HepG2 (cell line): ENCODE measurements at regions not wholly inside any gene's neighbourhood (a gene's known extent, or its start where the extent isn't known, plus 50 kb on each side); places are given as distances from the start of the nearest gene placed in this dataset.

Experiments
- HDAC1 ChIP-seq: sonication (generic); formaldehyde crosslinking; IDR thresholded peaks from 2 replicates; pipeline ENCODE4 v1.5.1; 2020; ENCODE audit warnings: mild to moderate bottlenecking, missing genetic modification reagents
- HNF1A ChIP-seq, 2 experiments: sonication (generic) in 1 of 2; formaldehyde crosslinking in 1 of 2; IDR thresholded peaks; 2 replicates each; pipeline versions ENCODE4 v1.4.0 to v1.6.1; 2016 to 2020; ENCODE audit warnings: borderline replicate concordance in 1 of 2, low read depth in 1 of 2, mild to moderate bottlenecking in 1 of 2, missing genetic modification reagents in 1 of 2
- RXRB ChIP-seq: IDR thresholded peaks from 2 replicates; pipeline ENCODE4 v1.6.1; 2016; ENCODE audit warnings: borderline replicate concordance, missing genetic modification reagents, missing compliant biosample characterization
- SALL1 ChIP-seq: sonication (generic); formaldehyde crosslinking; IDR thresholded peaks from 2 replicates; pipeline ENCODE4 v1.8.0; 2022; ENCODE audit warnings: mild to moderate bottlenecking, missing genetic modification reagents
- TF ChIP-seq, protein P1 (sequence below): sonication (generic); formaldehyde crosslinking; IDR thresholded peaks from 2 replicates; pipeline ENCODE4 v1.5.1; 2020; ENCODE audit warnings: mild to moderate bottlenecking, missing genetic modification reagents, moderate library complexity
- TF ChIP-seq, protein P2 (sequence below): sonication (generic); formaldehyde crosslinking; IDR thresholded peaks from 2 replicates; pipeline ENCODE4 v1.4.0; 2020; ENCODE audit warnings: mild to moderate bottlenecking, missing genetic modification reagents, borderline replicate concordance

GRCh38 chr9:105065098-105066088 lies 137.4 kb upstream of the ABCA1 start (continued):
- peak; percentile 81 for TF ChIP-seq RXRB (CRISPR knock-in tag)
- TF ChIP-seq, protein P1, sequence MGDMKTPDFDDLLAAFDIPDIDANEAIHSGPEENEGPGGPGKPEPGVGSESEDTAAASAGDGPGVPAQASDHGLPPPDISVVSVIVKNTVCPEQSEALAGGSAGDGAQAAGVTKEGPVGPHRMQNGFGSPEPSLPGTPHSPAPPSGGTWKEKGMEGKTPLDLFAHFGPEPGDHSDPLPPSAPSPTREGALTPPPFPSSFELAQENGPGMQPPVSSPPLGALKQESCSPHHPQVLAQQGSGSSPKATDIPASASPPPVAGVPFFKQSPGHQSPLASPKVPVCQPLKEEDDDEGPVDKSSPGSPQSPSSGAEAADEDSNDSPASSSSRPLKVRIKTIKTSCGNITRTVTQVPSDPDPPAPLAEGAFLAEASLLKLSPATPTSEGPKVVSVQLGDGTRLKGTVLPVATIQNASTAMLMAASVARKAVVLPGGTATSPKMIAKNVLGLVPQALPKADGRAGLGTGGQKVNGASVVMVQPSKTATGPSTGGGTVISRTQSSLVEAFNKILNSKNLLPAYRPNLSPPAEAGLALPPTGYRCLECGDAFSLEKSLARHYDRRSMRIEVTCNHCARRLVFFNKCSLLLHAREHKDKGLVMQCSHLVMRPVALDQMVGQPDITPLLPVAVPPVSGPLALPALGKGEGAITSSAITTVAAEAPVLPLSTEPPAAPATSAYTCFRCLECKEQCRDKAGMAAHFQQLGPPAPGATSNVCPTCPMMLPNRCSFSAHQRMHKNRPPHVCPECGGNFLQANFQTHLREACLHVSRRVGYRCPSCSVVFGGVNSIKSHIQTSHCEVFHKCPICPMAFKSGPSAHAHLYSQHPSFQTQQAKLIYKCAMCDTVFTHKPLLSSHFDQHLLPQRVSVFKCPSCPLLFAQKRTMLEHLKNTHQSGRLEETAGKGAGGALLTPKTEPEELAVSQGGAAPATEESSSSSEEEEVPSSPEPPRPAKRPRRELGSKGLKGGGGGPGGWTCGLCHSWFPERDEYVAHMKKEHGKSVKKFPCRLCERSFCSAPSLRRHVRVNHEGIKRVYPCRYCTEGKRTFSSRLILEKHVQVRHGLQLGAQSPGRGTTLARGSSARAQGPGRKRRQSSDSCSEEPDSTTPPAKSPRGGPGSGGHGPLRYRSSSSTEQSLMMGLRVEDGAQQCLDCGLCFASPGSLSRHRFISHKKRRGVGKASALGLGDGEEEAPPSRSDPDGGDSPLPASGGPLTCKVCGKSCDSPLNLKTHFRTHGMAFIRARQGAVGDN (CRISPR knock-in tag), result peak; percentile 27; the same call in 1 of the 2 replicates
- TF ChIP-seq HNF1A (IDR thresholded peaks at IDR 0.05; ENCODE audit: low read depth), result peak; percentile 96
- peak; percentile 98 for TF ChIP-seq HNF1A (CRISPR knock-in tag; IDR thresholded peaks at IDR 0.05; ENCODE audit: borderline replicate concordance)
- TF ChIP-seq SALL1 (CRISPR knock-in tag), result peak; percentile 39; the same call in 1 of the 2 replicates
- 0 out of 2 replicates have a peak, but pooled peaks have one; percentile 20 for TF ChIP-seq HDAC1 (CRISPR knock-in tag)
- TF ChIP-seq, protein P2, sequence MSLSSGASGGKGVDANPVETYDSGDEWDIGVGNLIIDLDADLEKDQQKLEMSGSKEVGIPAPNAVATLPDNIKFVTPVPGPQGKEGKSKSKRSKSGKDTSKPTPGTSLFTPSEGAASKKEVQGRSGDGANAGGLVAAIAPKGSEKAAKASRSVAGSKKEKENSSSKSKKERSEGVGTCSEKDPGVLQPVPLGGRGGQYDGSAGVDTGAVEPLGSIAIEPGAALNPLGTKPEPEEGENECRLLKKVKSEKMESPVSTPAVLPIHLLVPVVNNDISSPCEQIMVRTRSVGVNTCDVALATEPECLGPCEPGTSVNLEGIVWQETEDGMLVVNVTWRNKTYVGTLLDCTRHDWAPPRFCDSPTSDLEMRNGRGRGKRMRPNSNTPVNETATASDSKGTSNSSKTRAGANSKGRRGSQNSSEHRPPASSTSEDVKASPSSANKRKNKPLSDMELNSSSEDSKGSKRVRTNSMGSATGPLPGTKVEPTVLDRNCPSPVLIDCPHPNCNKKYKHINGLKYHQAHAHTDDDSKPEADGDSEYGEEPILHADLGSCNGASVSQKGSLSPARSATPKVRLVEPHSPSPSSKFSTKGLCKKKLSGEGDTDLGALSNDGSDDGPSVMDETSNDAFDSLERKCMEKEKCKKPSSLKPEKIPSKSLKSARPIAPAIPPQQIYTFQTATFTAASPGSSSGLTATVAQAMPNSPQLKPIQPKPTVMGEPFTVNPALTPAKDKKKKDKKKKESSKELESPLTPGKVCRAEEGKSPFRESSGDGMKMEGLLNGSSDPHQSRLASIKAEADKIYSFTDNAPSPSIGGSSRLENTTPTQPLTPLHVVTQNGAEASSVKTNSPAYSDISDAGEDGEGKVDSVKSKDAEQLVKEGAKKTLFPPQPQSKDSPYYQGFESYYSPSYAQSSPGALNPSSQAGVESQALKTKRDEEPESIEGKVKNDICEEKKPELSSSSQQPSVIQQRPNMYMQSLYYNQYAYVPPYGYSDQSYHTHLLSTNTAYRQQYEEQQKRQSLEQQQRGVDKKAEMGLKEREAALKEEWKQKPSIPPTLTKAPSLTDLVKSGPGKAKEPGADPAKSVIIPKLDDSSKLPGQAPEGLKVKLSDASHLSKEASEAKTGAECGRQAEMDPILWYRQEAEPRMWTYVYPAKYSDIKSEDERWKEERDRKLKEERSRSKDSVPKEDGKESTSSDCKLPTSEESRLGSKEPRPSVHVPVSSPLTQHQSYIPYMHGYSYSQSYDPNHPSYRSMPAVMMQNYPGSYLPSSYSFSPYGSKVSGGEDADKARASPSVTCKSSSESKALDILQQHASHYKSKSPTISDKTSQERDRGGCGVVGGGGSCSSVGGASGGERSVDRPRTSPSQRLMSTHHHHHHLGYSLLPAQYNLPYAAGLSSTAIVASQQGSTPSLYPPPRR, result peak; percentile 76
